ENCODE measurements at regions not wholly inside any gene's neighbourhood (a gene's known extent, or its start where the extent isn't known, plus 50 kb on each side); places are given as distances from the start of the nearest gene placed in this dataset.
"Not testable (repeated sequence)": the region's sequence is repeated elsewhere in the genome, so short reads cannot be mapped to it uniquely, and the experiment has no call there.

DNA sequence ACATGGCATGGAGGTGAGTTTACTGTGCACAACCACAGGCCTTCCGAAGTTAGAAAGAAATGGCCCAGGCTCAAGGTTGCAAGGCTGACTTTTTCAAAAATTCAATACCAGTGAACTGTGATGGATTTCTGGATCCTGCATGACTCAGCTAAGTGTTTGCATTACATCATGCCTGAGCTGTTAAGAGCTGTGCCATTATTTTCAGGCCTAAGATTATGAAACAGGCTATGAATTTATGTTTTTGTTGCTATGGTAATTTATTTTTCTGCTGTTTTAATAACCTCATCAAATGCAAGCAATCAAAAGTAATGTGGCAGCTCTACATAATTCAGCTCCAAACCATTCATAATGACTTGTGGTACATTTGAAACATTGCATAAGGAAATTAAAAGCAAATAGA, 457.7 kb upstream of the TMEM132C start:
- H3K27ac ChIP-seq = no peak overlapping the region
- TF ChIP-seq ZFX (IDR thresholded peaks at IDR 0.05; ENCODE audit: borderline replicate concordance) = no peak
- TF ChIP-seq, protein P1, sequence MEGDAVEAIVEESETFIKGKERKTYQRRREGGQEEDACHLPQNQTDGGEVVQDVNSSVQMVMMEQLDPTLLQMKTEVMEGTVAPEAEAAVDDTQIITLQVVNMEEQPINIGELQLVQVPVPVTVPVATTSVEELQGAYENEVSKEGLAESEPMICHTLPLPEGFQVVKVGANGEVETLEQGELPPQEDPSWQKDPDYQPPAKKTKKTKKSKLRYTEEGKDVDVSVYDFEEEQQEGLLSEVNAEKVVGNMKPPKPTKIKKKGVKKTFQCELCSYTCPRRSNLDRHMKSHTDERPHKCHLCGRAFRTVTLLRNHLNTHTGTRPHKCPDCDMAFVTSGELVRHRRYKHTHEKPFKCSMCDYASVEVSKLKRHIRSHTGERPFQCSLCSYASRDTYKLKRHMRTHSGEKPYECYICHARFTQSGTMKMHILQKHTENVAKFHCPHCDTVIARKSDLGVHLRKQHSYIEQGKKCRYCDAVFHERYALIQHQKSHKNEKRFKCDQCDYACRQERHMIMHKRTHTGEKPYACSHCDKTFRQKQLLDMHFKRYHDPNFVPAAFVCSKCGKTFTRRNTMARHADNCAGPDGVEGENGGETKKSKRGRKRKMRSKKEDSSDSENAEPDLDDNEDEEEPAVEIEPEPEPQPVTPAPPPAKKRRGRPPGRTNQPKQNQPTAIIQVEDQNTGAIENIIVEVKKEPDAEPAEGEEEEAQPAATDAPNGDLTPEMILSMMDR (IDR thresholded peaks at IDR 0.05) = no peak

DNA sequence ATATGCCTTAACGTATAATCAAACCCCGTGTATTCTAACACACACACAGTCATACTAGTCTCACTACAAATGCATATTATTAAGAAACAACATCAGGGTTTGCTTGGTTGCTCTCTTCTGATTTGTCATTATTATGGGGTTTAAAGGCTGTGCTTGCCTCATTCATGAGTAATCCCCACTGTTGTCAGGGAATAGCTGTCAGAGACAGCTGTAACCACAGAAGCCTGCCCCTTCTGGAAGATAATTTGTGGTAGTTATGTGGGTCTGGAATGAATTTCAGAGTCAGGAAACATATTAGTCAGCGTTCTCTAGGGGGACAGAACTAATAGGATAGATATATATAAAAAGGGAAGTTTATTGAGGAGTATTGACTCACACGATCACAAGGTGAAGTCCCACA, 456.9 kb upstream of the TMEM132C start:
- TF ChIP-seq ZFX (IDR thresholded peaks at IDR 0.05; ENCODE audit: borderline replicate concordance) = no peak
- TF ChIP-seq, protein P1 (IDR thresholded peaks at IDR 0.05) = no peak
- H3K27ac ChIP-seq = no peak overlapping the region

- not testable (repeated sequence) for H3K27ac ChIP-seq
These were observed 456.5 kb upstream of the TMEM132C start for GRCh38 chr12:127810459-127810858.

DNA sequence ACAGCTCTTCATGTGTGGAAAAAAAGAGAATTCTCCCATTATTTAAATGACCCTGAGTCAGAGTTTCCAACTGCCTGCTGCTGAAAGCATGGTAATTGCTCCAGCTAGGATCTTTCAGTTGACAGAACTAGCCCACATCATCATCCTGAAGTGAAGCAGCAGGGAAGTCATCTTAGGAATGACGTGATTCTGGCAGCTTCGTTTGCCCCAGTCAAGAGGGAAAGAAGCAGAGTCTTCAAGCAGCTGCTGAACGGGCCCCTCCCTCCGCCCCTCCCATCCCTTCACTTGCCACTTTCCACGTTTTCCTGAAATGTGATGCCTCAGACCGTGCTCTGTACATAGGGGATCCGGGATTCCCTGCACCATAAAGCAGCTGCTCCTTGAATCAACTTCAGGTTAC, 455.0 kb upstream of the TMEM132C start:
- H3K27ac ChIP-seq = no peak overlapping the region
- TF ChIP-seq, protein P1 (IDR thresholded peaks at IDR 0.05) = no peak
- TF ChIP-seq ZFX (IDR thresholded peaks at IDR 0.05; ENCODE audit: borderline replicate concordance) = no peak

DNA sequence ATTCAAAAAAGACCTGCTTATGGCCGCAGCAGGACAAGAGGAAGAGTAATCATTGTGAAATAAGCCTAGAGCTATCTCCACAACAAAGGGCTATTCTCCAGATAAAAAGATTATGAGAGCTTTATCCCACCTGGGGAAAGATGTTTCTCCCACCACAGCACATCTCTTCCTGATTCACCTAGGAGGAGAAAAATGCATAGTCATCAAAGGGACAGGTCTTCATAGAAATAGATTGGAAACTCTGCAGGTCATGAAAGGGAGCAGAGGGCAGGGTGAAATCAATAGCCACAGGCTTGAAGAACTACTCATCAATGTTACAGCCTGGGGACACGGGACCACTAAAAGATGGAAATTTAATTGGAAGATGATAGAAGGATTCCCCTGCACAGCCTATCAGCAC, 453.8 kb upstream of the TMEM132C start:
- no peak for TF ChIP-seq ZFX (IDR thresholded peaks at IDR 0.05; ENCODE audit: borderline replicate concordance)
- TF ChIP-seq, protein P1 (IDR thresholded peaks at IDR 0.05) = no peak
- H3K27ac ChIP-seq = no peak overlapping the region

- TF ChIP-seq ZFX (IDR thresholded peaks at IDR 0.05; ENCODE audit: borderline replicate concordance) = no peak
- TF ChIP-seq, protein P1 (IDR thresholded peaks at IDR 0.05) = no peak
These were observed 447.9 kb upstream of the TMEM132C start for GRCh38 chr12:127819056-127819455.

GRCh38 chr12:127820271-127820670, 446.7 kb upstream of the TMEM132C start:
- H3K27ac ChIP-seq = no peak overlapping the region
- TF ChIP-seq, protein P1 (IDR thresholded peaks at IDR 0.05) = no peak
- no peak for TF ChIP-seq ZFX (IDR thresholded peaks at IDR 0.05; ENCODE audit: borderline replicate concordance)

More at GRCh38 chr12:127819056-127819455, 447.9 kb upstream of the TMEM132C start:
- no peak overlapping the region for H3K27ac ChIP-seq

GRCh38 chr12:127820846-127821245, 446.1 kb upstream of the TMEM132C start:
- TF ChIP-seq, protein P1 (IDR thresholded peaks at IDR 0.05) = no peak
- no peak for TF ChIP-seq ZFX (IDR thresholded peaks at IDR 0.05; ENCODE audit: borderline replicate concordance)

More at GRCh38 chr12:127820846-127821245, 446.1 kb upstream of the TMEM132C start:
- H3K27ac ChIP-seq = no peak overlapping the region
